A549 (cell line): ENCODE measurements at regions not wholly inside any gene's neighbourhood (a gene's known extent, or its start where the extent isn't known, plus 50 kb on each side); places are given as distances from the start of the nearest gene placed in this dataset.

Source experiments
- MAFK ChIP-seq: fragments of 450-650 bp; IDR thresholded peaks from 2 replicates; pipeline ENCODE4 v1.6.1; 2014; ENCODE audit not compliant: partially characterized antibody
- MAZ ChIP-seq: fragments of 150-350 bp; IDR thresholded peaks from 2 replicates; pipeline ENCODE4 v1.6.1; 2014; ENCODE audit warnings: antibody characterized with exemption, low read depth, low read length, borderline replicate concordance
- NFE2L2 ChIP-seq: fragments of 150-350 bp; conservative IDR thresholded peaks from 2 replicates; pipeline ENCODE4 v1.6.1; 2014; ENCODE audit warnings: low read length
- TF ChIP-seq, protein P1 (sequence below): fragments of >200 bp; sonication (Bioruptor Twin); formaldehyde crosslinking; IDR thresholded peaks from 3 replicates; pipeline ENCODE4 v1.5.1; 2016

DNA sequence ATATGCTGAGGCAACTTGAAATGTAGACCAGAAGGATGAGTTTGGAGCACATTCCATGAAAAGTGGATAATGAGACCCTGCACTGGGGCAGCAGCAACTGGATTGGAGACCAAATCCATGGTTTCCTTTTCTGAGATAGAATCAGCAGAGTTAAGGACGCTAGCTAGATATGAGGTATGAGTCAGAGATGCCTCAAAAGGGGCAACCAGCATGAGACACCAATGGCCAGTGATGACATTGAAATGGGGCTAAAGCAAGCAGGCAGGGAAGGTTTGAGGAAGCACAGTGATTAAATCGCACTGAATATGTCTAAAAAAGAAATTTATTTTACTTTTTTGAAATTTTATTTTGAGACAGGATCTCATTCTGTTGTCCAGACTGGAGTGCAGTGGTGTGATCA lies 802.4 kb downstream of the TFAP2A start:
- TF ChIP-seq MAFK (no peak), NFE2L2 (no peak), MAZ (no peak)
- TF ChIP-seq, protein P1, sequence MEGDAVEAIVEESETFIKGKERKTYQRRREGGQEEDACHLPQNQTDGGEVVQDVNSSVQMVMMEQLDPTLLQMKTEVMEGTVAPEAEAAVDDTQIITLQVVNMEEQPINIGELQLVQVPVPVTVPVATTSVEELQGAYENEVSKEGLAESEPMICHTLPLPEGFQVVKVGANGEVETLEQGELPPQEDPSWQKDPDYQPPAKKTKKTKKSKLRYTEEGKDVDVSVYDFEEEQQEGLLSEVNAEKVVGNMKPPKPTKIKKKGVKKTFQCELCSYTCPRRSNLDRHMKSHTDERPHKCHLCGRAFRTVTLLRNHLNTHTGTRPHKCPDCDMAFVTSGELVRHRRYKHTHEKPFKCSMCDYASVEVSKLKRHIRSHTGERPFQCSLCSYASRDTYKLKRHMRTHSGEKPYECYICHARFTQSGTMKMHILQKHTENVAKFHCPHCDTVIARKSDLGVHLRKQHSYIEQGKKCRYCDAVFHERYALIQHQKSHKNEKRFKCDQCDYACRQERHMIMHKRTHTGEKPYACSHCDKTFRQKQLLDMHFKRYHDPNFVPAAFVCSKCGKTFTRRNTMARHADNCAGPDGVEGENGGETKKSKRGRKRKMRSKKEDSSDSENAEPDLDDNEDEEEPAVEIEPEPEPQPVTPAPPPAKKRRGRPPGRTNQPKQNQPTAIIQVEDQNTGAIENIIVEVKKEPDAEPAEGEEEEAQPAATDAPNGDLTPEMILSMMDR, result no peak
